Myocyte (in vitro differentiated cells): ENCODE measurements at regions not wholly inside any gene's neighbourhood (a gene's known extent, or its start where the extent isn't known, plus 50 kb on each side); places are given as distances from the start of the nearest gene placed in this dataset.
"Not testable (repeated sequence)": the region's sequence is repeated elsewhere in the genome, so short reads cannot be mapped to it uniquely, and the experiment has no call there.

Experiments
- DNase-seq: peaks from one replicate; pipeline ENCODE4 v3.0.0-alpha.2; 2012; ENCODE audit warnings: low read depth

GRCh38 chr11:134980819-134981710, 569.0 kb upstream of the B3GAT1 start:
- no peak for DNase-seq

GRCh38 chr11:134979089-134979457, 567.0 kb upstream of the B3GAT1 start:
- DNase-seq: not testable (repeated sequence)

GRCh38 chr11:134978388-134979088, 566.5 kb upstream of the B3GAT1 start:
- no peak for DNase-seq

GRCh38 chr11:134976551-134976950, 564.5 kb upstream of the B3GAT1 start:
- peak; percentile 19 for DNase-seq

GRCh38 chr11:134975866-134976376, 563.9 kb upstream of the B3GAT1 start:
- no peak for DNase-seq

- no peak for DNase-seq
Measured at GRCh38 chr11:134973801-134974200, 561.8 kb upstream of the B3GAT1 start.

GRCh38 chr11:134971381-134971780, 559.3 kb upstream of the B3GAT1 start:
- DNase-seq: no peak

GRCh38 chr11:134967746-134968145, 555.7 kb upstream of the B3GAT1 start:
- DNase-seq: no peak

- not testable (repeated sequence) for DNase-seq
Measured at GRCh38 chr11:134961386-134961785, 549.3 kb upstream of the B3GAT1 start.

- no peak for DNase-seq
Measured at GRCh38 chr11:134958870-134959269, 546.8 kb upstream of the B3GAT1 start.

GRCh38 chr11:134958336-134958640, 546.2 kb upstream of the B3GAT1 start:
- no peak for DNase-seq

GRCh38 chr11:134957540-134958335, 545.7 kb upstream of the B3GAT1 start:
- DNase-seq: no peak

- no peak for DNase-seq
Measured at GRCh38 chr11:134956450-134957210, 544.6 kb upstream of the B3GAT1 start.

GRCh38 chr11:134955970-134956369, 543.9 kb upstream of the B3GAT1 start:
- not testable (repeated sequence) for DNase-seq

GRCh38 chr11:134955281-134955680, 543.2 kb upstream of the B3GAT1 start:
- DNase-seq: no peak

GRCh38 chr11:134954456-134954855, 542.4 kb upstream of the B3GAT1 start:
- not testable (repeated sequence) for DNase-seq

GRCh38 chr11:134953417-134953970, 541.5 kb upstream of the B3GAT1 start:
- DNase-seq: not testable (repeated sequence)

GRCh38 chr11:134951305-134951700, 539.3 kb upstream of the B3GAT1 start:
- peak; percentile 57 for DNase-seq

GRCh38 chr11:134950692-134951304, 538.8 kb upstream of the B3GAT1 start:
- DNase-seq: peak; percentile 73
